ENCODE measurements at regions not wholly inside any gene's neighbourhood (a gene's known extent, or its start where the extent isn't known, plus 50 kb on each side); places are given as distances from the start of the nearest gene placed in this dataset.
A peak's percentile ranks its signal among the peaks of the same experiment; 100 is the strongest.

DNA sequence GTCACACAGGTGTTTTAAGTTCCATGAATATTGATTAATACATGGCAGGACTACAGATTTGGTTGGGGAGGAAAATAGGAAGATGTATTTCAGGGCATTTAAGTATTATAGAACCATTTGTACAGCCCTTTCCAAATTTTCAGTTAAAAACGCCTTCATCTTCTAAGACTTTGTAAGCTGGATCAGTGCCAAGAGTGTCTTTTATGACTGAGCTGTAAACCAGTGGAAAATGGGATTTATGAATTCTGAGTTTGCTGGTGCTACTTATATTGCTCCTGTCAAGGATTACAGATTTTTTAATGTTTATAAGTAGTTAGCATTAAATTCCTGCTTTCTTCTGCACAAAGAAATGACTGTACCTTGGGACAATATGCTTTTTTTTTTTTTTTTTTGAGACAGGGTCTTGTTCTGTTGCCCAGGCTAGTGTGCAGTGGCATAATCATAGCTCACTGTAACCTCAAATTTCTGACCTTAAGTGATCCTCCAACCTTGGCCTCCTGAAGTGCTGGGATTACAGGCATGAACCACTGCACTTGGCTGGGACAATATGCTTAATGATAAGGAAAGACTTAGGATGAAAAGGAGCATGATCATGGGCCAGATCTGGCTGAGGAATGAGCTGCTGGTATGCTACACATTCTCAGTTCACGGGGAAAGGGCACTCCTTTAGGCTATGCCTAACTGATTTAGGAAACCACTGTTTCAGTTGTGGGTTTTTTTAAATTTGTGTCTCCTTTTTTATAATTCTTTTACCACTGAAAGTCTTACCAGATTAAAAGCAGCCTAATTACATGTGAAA, 113.6 kb upstream of the MTNR1B start:
- Mint-ChIP-seq H3K4me3 (ENCODE audit: unreplicated experiment) (no peak overlapping the region), H3K9me3 (ENCODE audit: unreplicated experiment) (no peaks in the 10 kb centered on the region), H3K27me3 (ENCODE audit: unreplicated experiment) (no peaks in the 10 kb centered on the region), H3K36me3 (ENCODE audit: low read depth, unreplicated experiment) (no peaks in the 10 kb centered on the region), H3K27ac (ENCODE audit: unreplicated experiment) (no peak overlapping the region), H3K4me1 (ENCODE audit: unreplicated experiment) (peaks cover 4% of the 10 kb centered on the region)
- TF ChIP-seq CTCF (IDR thresholded peaks at IDR 0.05; ENCODE audit: unreplicated experiment), result no peak
- no peak for DNase-seq (ENCODE audit: low spot score)

- TF ChIP-seq CTCF (IDR thresholded peaks at IDR 0.05; ENCODE audit: unreplicated experiment), result no peak
- Mint-ChIP-seq H3K9me3 (ENCODE audit: unreplicated experiment) (no peaks in the 10 kb centered on the region), H3K4me3 (ENCODE audit: unreplicated experiment) (no peak overlapping the region), H3K27me3 (ENCODE audit: unreplicated experiment) (no peaks in the 10 kb centered on the region), H3K27ac (ENCODE audit: unreplicated experiment) (no peak overlapping the region), H3K4me1 (ENCODE audit: unreplicated experiment) (peaks cover under 1% of the 10 kb centered on the region), H3K36me3 (ENCODE audit: low read depth, unreplicated experiment) (no peaks in the 10 kb centered on the region)
- DNase-seq (ENCODE audit: low spot score), result no peak
Measured at GRCh38 chr11:92857407-92857806, 112.0 kb upstream of the MTNR1B start.

GRCh38 chr11:92859156-92859690, 110.2 kb upstream of the MTNR1B start:
- no peak for TF ChIP-seq CTCF (IDR thresholded peaks at IDR 0.05; ENCODE audit: unreplicated experiment)
- Mint-ChIP-seq H3K4me1 (ENCODE audit: unreplicated experiment) (no peaks in the 10 kb centered on the region), H3K27me3 (ENCODE audit: unreplicated experiment) (no peaks in the 10 kb centered on the region), H3K4me3 (ENCODE audit: unreplicated experiment) (no peak overlapping the region), H3K27ac (ENCODE audit: unreplicated experiment) (no peak overlapping the region), H3K9me3 (ENCODE audit: unreplicated experiment) (no peaks in the 10 kb centered on the region), H3K36me3 (ENCODE audit: low read depth, unreplicated experiment) (no peaks in the 10 kb centered on the region)
- DNase-seq (ENCODE audit: low spot score), result no peak

GRCh38 chr11:92861634-92862033, 107.8 kb upstream of the MTNR1B start:
- TF ChIP-seq CTCF (IDR thresholded peaks at IDR 0.05; ENCODE audit: unreplicated experiment), result peak; percentile 26
- Mint-ChIP-seq H3K36me3 (ENCODE audit: low read depth, unreplicated experiment) (no peaks in the 10 kb centered on the region), H3K4me1 (ENCODE audit: unreplicated experiment) (peaks cover 5% of the 10 kb centered on the region), H3K4me3 (ENCODE audit: unreplicated experiment) (no peak overlapping the region), H3K27me3 (ENCODE audit: unreplicated experiment) (peaks cover 3% of the 10 kb centered on the region), H3K9me3 (ENCODE audit: unreplicated experiment) (no peaks in the 10 kb centered on the region), H3K27ac (ENCODE audit: unreplicated experiment) (no peak overlapping the region)
- no peak for DNase-seq (ENCODE audit: low spot score)

DNA sequence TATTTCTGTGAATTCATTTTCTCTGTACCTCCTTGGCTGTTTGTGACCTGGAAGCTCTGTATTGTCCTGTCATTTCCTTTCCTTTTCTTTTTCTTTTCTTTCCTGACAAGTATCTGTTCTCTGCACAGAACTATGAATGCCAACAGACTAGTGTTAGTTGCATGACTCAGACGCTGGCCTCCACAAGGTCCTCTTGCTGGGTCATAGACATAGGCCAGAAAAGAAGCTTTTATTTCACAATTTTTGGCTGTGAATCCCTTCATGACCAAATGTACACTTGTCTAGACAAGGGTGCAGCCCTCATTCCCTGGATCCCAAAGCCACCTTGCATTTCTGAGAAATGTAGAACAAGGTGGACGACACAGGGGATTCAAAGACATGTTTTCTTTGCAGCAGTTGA, 104.1 kb upstream of the MTNR1B start:
- Mint-ChIP-seq H3K27me3 (ENCODE audit: unreplicated experiment) (peaks cover 3% of the 10 kb centered on the region), H3K27ac (ENCODE audit: unreplicated experiment) (no peak overlapping the region), H3K4me1 (ENCODE audit: unreplicated experiment) (peaks cover 18% of the 10 kb centered on the region), H3K9me3 (ENCODE audit: unreplicated experiment) (no peaks in the 10 kb centered on the region), H3K4me3 (ENCODE audit: unreplicated experiment) (no peak overlapping the region), H3K36me3 (ENCODE audit: low read depth, unreplicated experiment) (no peaks in the 10 kb centered on the region)
- no peak for DNase-seq (ENCODE audit: low spot score)
- TF ChIP-seq CTCF (IDR thresholded peaks at IDR 0.05; ENCODE audit: unreplicated experiment), result no peak

Data from endothelial cell (in vitro differentiated cells).